ENCODE measurements at regions not wholly inside any gene's neighbourhood (a gene's known extent, or its start where the extent isn't known, plus 50 kb on each side); places are given as distances from the start of the nearest gene placed in this dataset.

GRCh38 chr20:40978761-40979160 is 49.9 kb upstream of the TOP1 start:
- DNase-seq (ENCODE audit: low read depth in 2 of 2, low spot score in 1 of 2) = no peak
